H1 (cell line): ENCODE measurements at regions not wholly inside any gene's neighbourhood (a gene's known extent, or its start where the extent isn't known, plus 50 kb on each side); places are given as distances from the start of the nearest gene placed in this dataset.

Experiments
- CEBPB ChIP-seq: IDR thresholded peaks from 2 replicates; pipeline ENCODE4 v1.6.1; 2012; ENCODE audit warnings: low read depth, low read length
- CHD7 ChIP-seq: fragments of 300-600 bp; sonication (generic); IDR thresholded peaks from 2 replicates; pipeline ENCODE4 v1.7.1; 2012; ENCODE audit warnings: low read length, moderate library complexity, mild to moderate bottlenecking, inconsistent platforms; ENCODE audit not compliant: insufficient replicate concordance
- GABPA ChIP-seq: IDR thresholded peaks from 2 replicates; pipeline ENCODE4 v1.6.1; 2011; ENCODE audit warnings: mild to moderate bottlenecking, low read length, moderate library complexity, borderline replicate concordance; ENCODE audit not compliant: insufficient read depth
- KDM1A ChIP-seq: fragments of 200-600, 300-600 bp; sonication (generic); IDR thresholded peaks from 2 replicates; pipeline ENCODE4 v1.7.1; 2016; ENCODE audit warnings: mild to moderate bottlenecking, low read length, borderline replicate concordance

DNA sequence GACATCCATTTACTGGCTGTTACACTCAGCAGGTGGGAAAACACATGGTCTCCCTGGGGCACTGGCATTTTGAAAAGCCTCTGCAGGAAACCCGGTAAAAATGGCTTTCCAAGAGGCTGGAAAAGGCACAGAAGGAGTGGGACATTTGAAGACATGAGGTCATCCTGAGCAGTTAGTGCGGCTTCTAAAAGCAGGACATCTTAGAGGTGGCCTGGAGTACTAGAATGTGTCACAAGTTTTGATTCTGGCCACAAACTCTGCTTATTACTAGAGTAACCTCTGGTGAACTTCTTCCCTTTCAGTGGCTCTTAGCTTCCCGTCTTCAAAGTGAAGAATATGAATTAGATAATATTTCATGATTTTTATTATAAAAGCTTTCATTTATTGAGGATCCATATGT is 423.0 kb upstream of the BRINP1 start (continued):
- TF ChIP-seq CHD7 (no peak), KDM1A (no peak), CEBPB (no peak), GABPA (no peak)
